HL-60 (cell line): ENCODE measurements at regions not wholly inside any gene's neighbourhood (a gene's known extent, or its start where the extent isn't known, plus 50 kb on each side); places are given as distances from the start of the nearest gene placed in this dataset.

ENCODE experiments used
- CTCF ChIP-seq: IDR thresholded peaks from one replicate; pipeline ENCODE4 v1.5.1; 2011; ENCODE audit warnings: low read length, control low read depth, inconsistent platforms; ENCODE audit not compliant: insufficient read depth
- GABPA ChIP-seq: IDR thresholded peaks from 2 replicates; pipeline ENCODE4 v1.6.1; 2012; ENCODE audit warnings: low read depth
- POLR2AphosphoS5 ChIP-seq: IDR thresholded peaks from 2 replicates; pipeline ENCODE4 v1.6.1; 2012; ENCODE audit warnings: low read depth
- REST ChIP-seq: IDR thresholded peaks from 2 replicates; pipeline ENCODE4 v1.6.1; 2012; ENCODE audit warnings: low read depth; ENCODE audit not compliant: insufficient replicate concordance
- SPI1 ChIP-seq: IDR thresholded peaks from 2 replicates; pipeline ENCODE4 v1.6.1; 2012; ENCODE audit warnings: low read depth, mild to moderate bottlenecking, borderline replicate concordance

GRCh38 chr14:36012621-36013020 is 163.9 kb downstream of the PTCSC3 start:
- TF ChIP-seq SPI1, result no peak
- TF ChIP-seq CTCF, result no peak
- TF ChIP-seq POLR2AphosphoS5, result no peak
- no peak for TF ChIP-seq REST
- TF ChIP-seq GABPA, result no peak
